ENCODE measurements at regions not wholly inside any gene's neighbourhood (a gene's known extent, or its start where the extent isn't known, plus 50 kb on each side); places are given as distances from the start of the nearest gene placed in this dataset.

DNA sequence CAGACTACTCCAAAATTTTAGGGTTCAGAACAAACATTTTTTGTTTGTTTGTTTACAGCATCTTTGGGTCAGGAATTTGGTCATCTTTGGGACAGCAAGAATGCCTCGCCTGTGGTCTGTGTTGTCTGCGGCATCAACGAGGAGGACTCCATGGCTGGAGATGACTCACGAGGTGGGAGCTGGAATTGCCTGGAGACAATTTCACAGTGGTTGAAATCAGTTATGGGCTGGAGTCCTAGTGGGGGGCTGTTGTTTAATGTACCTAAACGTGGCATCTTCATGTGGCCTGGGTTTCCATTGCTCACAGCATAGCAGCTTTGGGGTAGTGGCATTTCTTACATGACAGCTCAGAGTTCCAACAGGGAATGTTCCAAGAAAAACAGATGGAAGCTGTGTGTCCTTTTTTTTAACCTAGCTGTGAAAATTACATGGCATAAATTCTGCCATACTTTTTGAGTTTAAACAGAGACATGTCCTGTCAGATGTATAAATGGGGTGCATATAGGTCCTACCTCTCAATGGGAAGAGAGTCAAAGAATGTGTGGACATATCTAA lies 507.3 kb upstream of the CBLB start:
- Histone ChIP-seq H3K9me2 (no peaks in the 10 kb centered on the region), H3K9ac (no peak overlapping the region), H3K4me3 (ENCODE audit: low read depth in 2 of 2, low read length in 1 of 2) (no peak overlapping the region), H3K4me1 (ENCODE audit: control insufficient read depth in 1 of 2, insufficient read depth in 2 of 2, low read depth in 1 of 2, low read length in 1 of 2) (peaks cover 5 to 6% of the 10 kb centered on the region in 2 experiments; a peak in 3 of 4 replicates), H2AFZ (ENCODE audit: low read depth) (no peak overlapping the region), H3K27me3 (ENCODE audit: insufficient read depth) (no peaks in the 10 kb centered on the region), H3F3A (replicated peaks; ENCODE audit: insufficient read depth) (peaks cover 8% of the 10 kb centered on the region), H3K36me3 (replicated peaks in 1 of 2; ENCODE audit: control insufficient read depth in 1 of 2, insufficient read depth in 2 of 2, low read length in 1 of 2) (no peaks in the 10 kb centered on the region), H3K4me2 (no peak overlapping the region), H3K79me2 (ENCODE audit: insufficient read depth) (no peaks in the 10 kb centered on the region), H3K9me3 (no peaks in the 10 kb centered on the region), H3K27ac (ENCODE audit: low read depth in 2 of 2, low read length in 1 of 2) (no peak overlapping the region), H4K20me1 (ENCODE audit: insufficient read depth) (no peaks in the 10 kb centered on the region)
- DNase-seq: no peak
- TF ChIP-seq RAD21 (IDR thresholded peaks at IDR 0.05; ENCODE audit: low read length): no peak
- TF ChIP-seq FOXJ3 (CRISPR knock-in tag; IDR thresholded peaks at IDR 0.05): no peak
- no peak for TF ChIP-seq EP300 (IDR thresholded peaks at IDR 0.05; ENCODE audit: borderline replicate concordance in 1 of 2, low read depth in 1 of 2, low read length in 1 of 2)
- no peak for TF ChIP-seq RFX5 (IDR thresholded peaks at IDR 0.05; ENCODE audit: low read length)
- TF ChIP-seq RXRA (IDR thresholded peaks at IDR 0.05; ENCODE audit: borderline replicate concordance, low read depth): no peak
- TF ChIP-seq RCOR1 (IDR thresholded peaks at IDR 0.05; ENCODE audit: low read length): no peak
- TF ChIP-seq MXI1 (IDR thresholded peaks at IDR 0.05; ENCODE audit: low read depth, low read length): no peak
- TF ChIP-seq, protein P1, sequence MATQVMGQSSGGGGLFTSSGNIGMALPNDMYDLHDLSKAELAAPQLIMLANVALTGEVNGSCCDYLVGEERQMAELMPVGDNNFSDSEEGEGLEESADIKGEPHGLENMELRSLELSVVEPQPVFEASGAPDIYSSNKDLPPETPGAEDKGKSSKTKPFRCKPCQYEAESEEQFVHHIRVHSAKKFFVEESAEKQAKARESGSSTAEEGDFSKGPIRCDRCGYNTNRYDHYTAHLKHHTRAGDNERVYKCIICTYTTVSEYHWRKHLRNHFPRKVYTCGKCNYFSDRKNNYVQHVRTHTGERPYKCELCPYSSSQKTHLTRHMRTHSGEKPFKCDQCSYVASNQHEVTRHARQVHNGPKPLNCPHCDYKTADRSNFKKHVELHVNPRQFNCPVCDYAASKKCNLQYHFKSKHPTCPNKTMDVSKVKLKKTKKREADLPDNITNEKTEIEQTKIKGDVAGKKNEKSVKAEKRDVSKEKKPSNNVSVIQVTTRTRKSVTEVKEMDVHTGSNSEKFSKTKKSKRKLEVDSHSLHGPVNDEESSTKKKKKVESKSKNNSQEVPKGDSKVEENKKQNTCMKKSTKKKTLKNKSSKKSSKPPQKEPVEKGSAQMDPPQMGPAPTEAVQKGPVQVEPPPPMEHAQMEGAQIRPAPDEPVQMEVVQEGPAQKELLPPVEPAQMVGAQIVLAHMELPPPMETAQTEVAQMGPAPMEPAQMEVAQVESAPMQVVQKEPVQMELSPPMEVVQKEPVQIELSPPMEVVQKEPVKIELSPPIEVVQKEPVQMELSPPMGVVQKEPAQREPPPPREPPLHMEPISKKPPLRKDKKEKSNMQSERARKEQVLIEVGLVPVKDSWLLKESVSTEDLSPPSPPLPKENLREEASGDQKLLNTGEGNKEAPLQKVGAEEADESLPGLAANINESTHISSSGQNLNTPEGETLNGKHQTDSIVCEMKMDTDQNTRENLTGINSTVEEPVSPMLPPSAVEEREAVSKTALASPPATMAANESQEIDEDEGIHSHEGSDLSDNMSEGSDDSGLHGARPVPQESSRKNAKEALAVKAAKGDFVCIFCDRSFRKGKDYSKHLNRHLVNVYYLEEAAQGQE (IDR thresholded peaks at IDR 0.05; ENCODE audit: low read depth, low read length): no peak
- TF ChIP-seq, protein P2, sequence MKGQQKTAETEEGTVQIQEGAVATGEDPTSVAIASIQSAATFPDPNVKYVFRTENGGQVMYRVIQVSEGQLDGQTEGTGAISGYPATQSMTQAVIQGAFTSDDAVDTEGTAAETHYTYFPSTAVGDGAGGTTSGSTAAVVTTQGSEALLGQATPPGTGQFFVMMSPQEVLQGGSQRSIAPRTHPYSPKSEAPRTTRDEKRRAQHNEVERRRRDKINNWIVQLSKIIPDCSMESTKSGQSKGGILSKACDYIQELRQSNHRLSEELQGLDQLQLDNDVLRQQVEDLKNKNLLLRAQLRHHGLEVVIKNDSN (IDR thresholded peaks at IDR 0.05; ENCODE audit: borderline replicate concordance, low read depth): no peak
- no peak for TF ChIP-seq CHD2 (IDR thresholded peaks at IDR 0.05; ENCODE audit: low read length, partially characterized antibody)
- no peak for TF ChIP-seq FOSL2 (IDR thresholded peaks at IDR 0.05; ENCODE audit: borderline replicate concordance, low read depth)
- TF ChIP-seq YY1 (IDR thresholded peaks at IDR 0.05; ENCODE audit: low read depth): no peak
- no peak for TF ChIP-seq EZH2phosphoT487 (IDR thresholded peaks at IDR 0.05; ENCODE audit: borderline replicate concordance, low read depth)
- no peak for TF ChIP-seq GABPA (IDR thresholded peaks at IDR 0.05; ENCODE audit: low read depth)
- no peak for TF ChIP-seq SIN3A (IDR thresholded peaks at IDR 0.05; ENCODE audit: borderline replicate concordance, low read depth, low read length)
- TF ChIP-seq POLR2AphosphoS5 (IDR thresholded peaks at IDR 0.05; ENCODE audit: low read depth, low read length): no peak
- ChIA-PET CTCF (interaction anchor here (0.8 to 1.1 kb wide), 2 partner anchors 12 to 14 kb away, joined by 3 to 4 read pairs; no protein-coding TSS in a partner anchor), POLR2A (no interaction called here)
- WGBS (ENCODE audit: low lambda C conversion rate): 96% methylated on average over 4 of the region's 5 CpGs

Data from SK-N-SH (cell line).